Gastroesophageal sphincter (tissue), 2 donors: ENCODE measurements at regions not wholly inside any gene's neighbourhood (a gene's known extent, or its start where the extent isn't known, plus 50 kb on each side); places are given as distances from the start of the nearest gene placed in this dataset.

ENCODE experiments used
- EP300 ChIP-seq: sonication (generic); formaldehyde crosslinking; IDR thresholded peaks from one replicate; pipeline ENCODE4 v1.6.1; 2017; ENCODE audit warnings: antibody characterized with exemption, mild to moderate bottlenecking
- POLR2A ChIP-seq, 2 donors: fragments of 450-650 bp; IDR thresholded peaks; one replicate each; pipeline ENCODE4 v1.6.1; 2017; ENCODE audit warnings: antibody characterized with exemption in 2 of 2, mild to moderate bottlenecking in 2 of 2, moderate library complexity in 1 of 2

DNA sequence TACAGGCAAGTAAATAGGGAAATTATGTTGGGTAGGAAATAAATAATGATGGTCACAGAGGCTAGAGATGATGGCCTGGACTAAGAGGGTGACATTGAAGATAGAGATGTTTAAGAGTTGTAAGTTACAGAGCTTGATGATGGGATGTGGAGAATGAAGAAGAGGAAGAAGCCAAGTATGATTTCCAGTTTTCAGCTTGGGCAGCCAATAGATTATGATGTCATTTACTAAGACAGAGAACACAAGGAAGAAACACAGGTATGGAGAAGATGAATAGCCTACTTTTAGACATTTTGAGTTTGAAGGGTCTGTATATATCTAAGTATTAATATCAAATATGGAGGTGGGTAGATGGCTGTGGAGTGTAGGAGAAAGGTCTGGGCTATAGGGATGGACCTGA, 56.0 kb upstream of the PRELP start:
- no peak for TF ChIP-seq POLR2A (IDR thresholded peaks at IDR 0.05)
- no peak for TF ChIP-seq EP300
